ENCODE measurements at regions not wholly inside any gene's neighbourhood (a gene's known extent, or its start where the extent isn't known, plus 50 kb on each side); places are given as distances from the start of the nearest gene placed in this dataset.

DNA sequence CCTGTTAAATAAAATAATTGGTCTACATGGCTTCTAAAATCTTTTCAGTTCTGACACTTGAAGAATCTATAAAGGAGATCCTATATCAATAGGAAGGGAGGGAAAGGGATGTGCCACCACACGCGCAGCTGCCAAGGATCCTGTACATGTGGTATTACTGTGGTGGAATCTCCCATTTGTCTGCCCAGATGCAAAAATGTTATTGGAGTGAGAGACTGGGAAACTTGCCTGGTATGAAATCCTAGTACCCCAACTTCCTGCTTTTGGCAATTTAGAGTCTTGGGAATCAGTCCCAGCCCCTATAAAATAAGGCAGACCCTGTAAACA lies 81.9 kb upstream of the PICALM start:
- Histone ChIP-seq H3K4me3 (no peak overlapping the region), H3K36me3 (replicated peaks in 1 of 2; ENCODE audit: insufficient read depth in 1 of 2, low read depth in 2 of 2) (no peaks in the 10 kb centered on the region), H3K4me1 (peaks cover 28% of the 10 kb centered on the region), H3K9me3 (no peaks in the 10 kb centered on the region), H3K27me3 (no peaks in the 10 kb centered on the region), H3K27ac (peak overlapping the region in 3 of 4 donors; percentile 69 to 76 (median 75))
- intact Hi-C loops (cut with DNase I), result no loop called here
- DNase-seq (no peak), ATAC-seq (no peak)
- 79 to 84% methylated on average over 2 of the region's 2 CpGs for WGBS, 2 donors
- TF ChIP-seq POLR2A (IDR thresholded peaks at IDR 0.05), result no peak
- TF ChIP-seq, protein P1, sequence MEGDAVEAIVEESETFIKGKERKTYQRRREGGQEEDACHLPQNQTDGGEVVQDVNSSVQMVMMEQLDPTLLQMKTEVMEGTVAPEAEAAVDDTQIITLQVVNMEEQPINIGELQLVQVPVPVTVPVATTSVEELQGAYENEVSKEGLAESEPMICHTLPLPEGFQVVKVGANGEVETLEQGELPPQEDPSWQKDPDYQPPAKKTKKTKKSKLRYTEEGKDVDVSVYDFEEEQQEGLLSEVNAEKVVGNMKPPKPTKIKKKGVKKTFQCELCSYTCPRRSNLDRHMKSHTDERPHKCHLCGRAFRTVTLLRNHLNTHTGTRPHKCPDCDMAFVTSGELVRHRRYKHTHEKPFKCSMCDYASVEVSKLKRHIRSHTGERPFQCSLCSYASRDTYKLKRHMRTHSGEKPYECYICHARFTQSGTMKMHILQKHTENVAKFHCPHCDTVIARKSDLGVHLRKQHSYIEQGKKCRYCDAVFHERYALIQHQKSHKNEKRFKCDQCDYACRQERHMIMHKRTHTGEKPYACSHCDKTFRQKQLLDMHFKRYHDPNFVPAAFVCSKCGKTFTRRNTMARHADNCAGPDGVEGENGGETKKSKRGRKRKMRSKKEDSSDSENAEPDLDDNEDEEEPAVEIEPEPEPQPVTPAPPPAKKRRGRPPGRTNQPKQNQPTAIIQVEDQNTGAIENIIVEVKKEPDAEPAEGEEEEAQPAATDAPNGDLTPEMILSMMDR (IDR thresholded peaks at IDR 0.05), result no peak

DNA sequence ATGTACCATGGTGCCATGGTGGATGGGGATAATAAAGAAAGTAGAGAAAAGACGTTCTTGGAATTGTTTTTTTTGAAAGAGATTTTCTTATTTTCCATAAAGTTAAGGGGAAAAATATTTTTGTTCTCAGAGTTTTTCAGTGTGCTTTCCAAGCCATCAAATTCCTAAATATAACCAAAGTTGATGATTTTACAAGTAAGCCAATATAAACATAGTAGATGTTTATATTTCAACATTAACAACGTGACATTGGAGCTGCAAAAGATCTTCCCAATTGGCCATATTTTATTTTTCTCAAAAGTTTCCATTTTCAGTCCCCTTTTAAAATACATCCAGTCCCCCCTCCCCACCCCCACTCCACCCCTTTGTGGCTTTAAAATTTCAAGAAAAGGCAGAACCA lies 80.9 kb upstream of the PICALM start:
- H3K4me3 ChIP-seq, result no peak overlapping the region
- peaks cover 38% of the 10 kb centered on the region for H3K4me1 ChIP-seq
- TF ChIP-seq POLR2A (IDR thresholded peaks at IDR 0.05), result no peak
- TF ChIP-seq, protein P1 (IDR thresholded peaks at IDR 0.05), result no peak
- peak overlapping the region in 1 of 4 donors; percentile 75 for H3K27ac ChIP-seq
- 61 to 80% methylated on average over 2 of the region's 2 CpGs for WGBS, 2 donors
- intact Hi-C loops (cut with DNase I), result no loop called here
- no peaks in the 10 kb centered on the region for H3K9me3 ChIP-seq
- no peaks in the 10 kb centered on the region for H3K36me3 ChIP-seq (replicated peaks in 1 of 2; ENCODE audit: insufficient read depth in 1 of 2, low read depth in 2 of 2)
- ATAC-seq, result no peak
- no peak for DNase-seq
- H3K27me3 ChIP-seq, result no peaks in the 10 kb centered on the region

DNA sequence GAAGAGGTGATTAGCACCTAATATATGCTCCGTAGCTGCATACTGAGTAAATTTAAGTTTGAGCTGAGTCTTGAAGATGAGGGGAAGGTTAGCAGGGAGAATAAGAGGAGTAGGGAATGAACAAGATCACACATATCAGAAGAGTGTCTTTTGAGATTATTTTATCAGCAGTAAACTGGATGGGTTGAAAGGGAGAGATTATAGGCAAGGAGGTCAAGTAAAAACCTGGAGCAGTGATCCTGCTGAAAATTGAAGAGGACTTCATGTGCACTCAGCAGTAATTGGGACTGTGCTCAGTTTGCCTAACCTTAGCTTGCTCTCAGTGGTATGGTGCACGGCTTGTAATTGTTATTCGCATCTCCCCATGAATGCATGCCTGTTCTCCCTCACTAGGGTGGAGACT lies 79.5 kb upstream of the PICALM start:
- intact Hi-C loops (cut with DNase I), result no loop called here
- ATAC-seq, result no peak
- TF ChIP-seq, protein P1 (IDR thresholded peaks at IDR 0.05), result no peak
- TF ChIP-seq POLR2A (IDR thresholded peaks at IDR 0.05), result no peak

DNA sequence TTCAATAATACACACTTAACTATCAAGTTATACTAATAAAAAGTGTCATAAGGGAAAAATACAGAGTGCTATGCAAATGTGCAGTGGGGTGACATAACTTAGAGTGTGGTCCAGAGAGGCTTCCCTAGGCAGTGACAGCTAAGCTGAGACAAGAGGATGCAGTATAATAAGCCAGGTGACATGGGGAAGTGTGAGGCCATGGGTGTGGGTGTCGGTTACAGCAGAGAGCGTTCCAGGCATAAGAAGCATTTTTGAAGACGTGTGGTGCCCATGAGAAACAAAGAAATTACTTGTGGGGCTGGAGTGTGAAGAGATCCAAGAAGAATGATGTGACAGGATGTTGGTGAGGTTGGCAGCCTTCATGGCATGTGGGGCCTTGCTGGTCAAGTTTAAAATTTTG lies 78.1 kb upstream of the PICALM start:
- no peak overlapping the region for H3K27ac ChIP-seq
- no peak for DNase-seq

More for the DNA sequence above, 79.5 kb upstream of the PICALM start:
- no peak for DNase-seq
- no peak overlapping the region for H3K4me3 ChIP-seq
- H3K36me3 ChIP-seq (replicated peaks in 1 of 2; ENCODE audit: insufficient read depth in 1 of 2, low read depth in 2 of 2), result no peaks in the 10 kb centered on the region
- no peaks in the 10 kb centered on the region for H3K27me3 ChIP-seq
- no peaks in the 10 kb centered on the region for H3K9me3 ChIP-seq
- WGBS, 2 donors, result 91 to 100% methylated on average over 3 of the region's 3 CpGs
- no peak overlapping the region for H3K27ac ChIP-seq
- peaks cover 43% of the 10 kb centered on the region for H3K4me1 ChIP-seq

More for the DNA sequence above, 78.1 kb upstream of the PICALM start:
- H3K4me1 ChIP-seq, result peaks cover 42% of the 10 kb centered on the region
- intact Hi-C loops (cut with DNase I), result no loop called here
- no peak overlapping the region for H3K4me3 ChIP-seq
- no peaks in the 10 kb centered on the region for H3K9me3 ChIP-seq
- no peaks in the 10 kb centered on the region for H3K27me3 ChIP-seq
- 94 to 98% methylated on average over 3 of the region's 3 CpGs for WGBS, 2 donors
- ATAC-seq, result no peak
- TF ChIP-seq, protein P1 (IDR thresholded peaks at IDR 0.05), result no peak
- no peak for TF ChIP-seq POLR2A (IDR thresholded peaks at IDR 0.05)
- no peaks in the 10 kb centered on the region for H3K36me3 ChIP-seq (replicated peaks in 1 of 2; ENCODE audit: insufficient read depth in 1 of 2, low read depth in 2 of 2)
